T-helper 2 cell treated with Interferon-gamma antibody and Interleukin-4, amounts not matched to agents 5 μg/mL and 100 μg/mL, for 36 hours (primary cell): ENCODE measurements at regions not wholly inside any gene's neighbourhood (a gene's known extent, or its start where the extent isn't known, plus 50 kb on each side); places are given as distances from the start of the nearest gene placed in this dataset.
"Not testable (repeated sequence)": the region's sequence is repeated elsewhere in the genome, so short reads cannot be mapped to it uniquely, and the experiment has no call there.

ENCODE experiments used
- DNase-seq: peaks from one replicate; pipeline ENCODE4 v3.0.0; 2021; ENCODE audit warnings: low spot score
- H3K27ac Mint-ChIP-seq: one replicate; pipeline ENCODE4 v1.8.0; 2021; ENCODE audit warnings: mild to moderate bottlenecking, mixed read lengths
- H3K27me3 Mint-ChIP-seq: one replicate; pipeline ENCODE4 v1.8.0; 2021; ENCODE audit warnings: low read depth, mixed read lengths
- H3K36me3 Mint-ChIP-seq: one replicate; pipeline ENCODE4 v1.8.0; 2021; ENCODE audit warnings: low read depth, mixed read lengths
- H3K4me1 Mint-ChIP-seq: one replicate; pipeline ENCODE4 v1.8.0; 2021; ENCODE audit warnings: low read depth, mixed read lengths
- H3K4me3 Mint-ChIP-seq: one replicate; pipeline ENCODE4 v1.8.0; 2022; ENCODE audit warnings: mild to moderate bottlenecking, moderate library complexity, mixed read lengths
- H3K9me3 Mint-ChIP-seq: one replicate; pipeline ENCODE4 v1.8.0; 2021; ENCODE audit warnings: mixed read lengths

DNA sequence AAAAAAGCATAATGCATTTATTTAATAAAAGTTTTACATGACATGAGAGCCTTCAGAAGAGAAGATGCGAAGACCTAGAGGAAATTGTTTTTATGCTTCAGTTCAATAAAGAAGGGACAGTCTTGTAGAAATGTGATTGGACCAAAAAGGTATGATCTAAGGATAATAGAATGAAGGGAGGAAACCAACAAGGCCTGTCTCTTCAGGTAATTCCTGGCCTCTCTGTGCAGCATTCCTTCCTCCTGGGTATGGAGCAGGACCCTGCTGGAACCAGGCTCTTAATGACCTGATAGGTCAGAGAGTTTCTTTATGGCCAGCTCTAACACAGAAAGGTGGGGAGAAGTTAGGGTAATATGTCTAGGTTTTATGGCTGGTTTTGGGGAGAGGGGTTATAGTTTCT lies 162.8 kb upstream of the HEY2 start:
- Mint-ChIP-seq H3K4me3 (no peak overlapping the region), H3K27ac (no peak overlapping the region), H3K9me3 (no peaks in the 10 kb centered on the region), H3K4me1 (no peaks in the 10 kb centered on the region), H3K36me3 (no peaks in the 10 kb centered on the region), H3K27me3 (no peaks in the 10 kb centered on the region)
- DNase-seq = no peak

GRCh38 chr6:125587666-125588632 lies 161.5 kb upstream of the HEY2 start:
- DNase-seq = no peak
- H3K4me3 Mint-ChIP-seq = no peak overlapping the region
- H3K27ac Mint-ChIP-seq = no peak overlapping the region
- H3K27me3 Mint-ChIP-seq = no peaks in the 10 kb centered on the region
- no peaks in the 10 kb centered on the region for H3K4me1 Mint-ChIP-seq
- no peaks in the 10 kb centered on the region for H3K9me3 Mint-ChIP-seq
- H3K36me3 Mint-ChIP-seq = no peaks in the 10 kb centered on the region

GRCh38 chr6:125591796-125592195 lies 157.6 kb upstream of the HEY2 start:
- H3K4me3 Mint-ChIP-seq, H3K27ac Mint-ChIP-seq, H3K36me3 Mint-ChIP-seq: not testable (repeated sequence)

GRCh38 chr6:125593746-125594145 lies 155.7 kb upstream of the HEY2 start:
- H3K27me3 Mint-ChIP-seq = no peaks in the 10 kb centered on the region
- no peak overlapping the region for H3K27ac Mint-ChIP-seq
- no peaks in the 10 kb centered on the region for H3K9me3 Mint-ChIP-seq
- H3K36me3 Mint-ChIP-seq = no peaks in the 10 kb centered on the region
- no peaks in the 10 kb centered on the region for H3K4me1 Mint-ChIP-seq
- no peak for DNase-seq
- no peak overlapping the region for H3K4me3 Mint-ChIP-seq

More at GRCh38 chr6:125591796-125592195, 157.6 kb upstream of the HEY2 start:
- not testable (repeated sequence) for DNase-seq, H3K27me3 Mint-ChIP-seq, H3K9me3 Mint-ChIP-seq, H3K4me1 Mint-ChIP-seq

- Mint-ChIP-seq H3K4me1 (no peaks in the 10 kb centered on the region), H3K27ac (no peak overlapping the region), H3K27me3 (no peaks in the 10 kb centered on the region), H3K9me3 (no peaks in the 10 kb centered on the region), H3K36me3 (no peaks in the 10 kb centered on the region), H3K4me3 (no peak overlapping the region)
- no peak for DNase-seq
Observed at GRCh38 chr6:125596020-125596419, 153.4 kb upstream of the HEY2 start.

GRCh38 chr6:125597411-125598253 lies 151.8 kb upstream of the HEY2 start:
- Mint-ChIP-seq H3K4me1 (no peaks in the 10 kb centered on the region), H3K36me3 (no peaks in the 10 kb centered on the region), H3K27ac (no peak overlapping the region), H3K9me3 (no peaks in the 10 kb centered on the region), H3K27me3 (no peaks in the 10 kb centered on the region), H3K4me3 (no peak overlapping the region)
- DNase-seq = no peak

DNA sequence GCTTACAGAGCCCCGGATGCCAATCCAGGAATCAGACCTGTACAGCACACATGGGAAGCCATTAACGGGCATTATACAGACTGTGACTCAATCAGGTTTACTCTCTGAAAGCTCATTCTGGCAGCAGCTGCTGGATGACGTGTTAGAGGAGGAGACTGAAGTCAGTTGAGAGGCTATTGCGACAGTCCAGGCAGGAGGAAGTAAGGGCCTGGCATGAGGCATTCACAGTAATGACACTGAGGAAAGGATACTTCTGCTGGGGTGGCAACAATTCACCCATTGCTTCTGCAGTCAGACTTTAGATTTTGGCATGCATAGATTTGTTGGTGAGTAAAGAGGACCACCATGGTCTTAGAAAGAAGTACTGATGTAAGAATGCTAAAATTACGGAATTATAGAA lies 151.0 kb upstream of the HEY2 start:
- no peaks in the 10 kb centered on the region for H3K36me3 Mint-ChIP-seq
- no peak overlapping the region for H3K27ac Mint-ChIP-seq
- no peaks in the 10 kb centered on the region for H3K4me1 Mint-ChIP-seq
- no peaks in the 10 kb centered on the region for H3K27me3 Mint-ChIP-seq
- H3K9me3 Mint-ChIP-seq = no peaks in the 10 kb centered on the region
- H3K4me3 Mint-ChIP-seq = no peak overlapping the region
- DNase-seq = no peak

DNA sequence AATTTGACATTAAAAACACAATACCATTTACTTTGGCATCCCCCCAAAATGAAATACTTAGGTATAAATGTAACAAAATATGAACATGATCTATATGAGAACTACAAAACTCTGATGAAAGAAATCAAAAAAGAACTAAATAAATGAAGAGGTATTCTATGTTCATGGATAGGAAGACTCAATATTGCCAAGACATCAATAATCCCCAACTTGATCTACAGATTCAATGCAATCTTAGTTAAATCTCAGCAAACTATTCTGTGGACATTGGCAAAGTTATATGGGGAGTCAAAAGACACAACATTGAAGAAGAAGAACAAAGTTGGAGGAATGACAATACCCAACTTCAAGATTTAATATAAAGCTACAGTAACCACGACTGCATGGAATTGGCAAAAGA lies 145.2 kb upstream of the HEY2 start:
- H3K27me3 Mint-ChIP-seq = no peaks in the 10 kb centered on the region
- H3K9me3 Mint-ChIP-seq = no peaks in the 10 kb centered on the region
- no peak for DNase-seq
- no peaks in the 10 kb centered on the region for H3K36me3 Mint-ChIP-seq
- no peaks in the 10 kb centered on the region for H3K4me1 Mint-ChIP-seq
- H3K4me3 Mint-ChIP-seq = no peak overlapping the region
- no peak overlapping the region for H3K27ac Mint-ChIP-seq

GRCh38 chr6:125611573-125612344 lies 137.7 kb upstream of the HEY2 start:
- no peaks in the 10 kb centered on the region for H3K4me1 Mint-ChIP-seq

DNA sequence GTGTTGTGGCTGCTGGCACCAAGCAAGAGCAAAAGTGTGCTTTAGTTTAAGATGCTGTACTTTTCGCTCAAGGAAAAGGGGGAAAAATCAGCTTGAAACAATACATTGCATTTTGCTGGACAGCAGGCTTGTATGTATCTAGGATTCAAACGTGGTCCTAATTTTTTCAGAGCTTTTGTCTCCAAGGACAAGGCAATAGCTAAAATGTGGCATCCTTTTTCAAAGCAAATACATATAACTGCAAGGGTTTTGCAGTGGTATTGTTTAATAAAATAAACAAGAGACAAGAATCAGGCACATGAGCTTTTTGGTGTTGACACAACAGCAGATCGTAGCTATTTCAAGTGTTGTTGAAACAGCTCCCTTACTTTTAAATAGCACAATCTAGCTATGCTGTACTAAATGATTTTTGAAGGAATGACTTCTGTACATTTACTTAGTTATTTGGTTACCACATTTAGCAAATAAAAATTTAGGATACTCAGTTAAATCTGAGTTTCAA lies 137.0 kb upstream of the HEY2 start:
- Mint-ChIP-seq H3K27ac (no peak overlapping the region), H3K9me3 (no peaks in the 10 kb centered on the region), H3K36me3 (no peaks in the 10 kb centered on the region), H3K4me3 (no peak overlapping the region), H3K27me3 (peaks cover 3% of the 10 kb centered on the region), H3K4me1 (no peaks in the 10 kb centered on the region)
- no peak for DNase-seq

More at GRCh38 chr6:125611573-125612344, 137.7 kb upstream of the HEY2 start:
- peaks cover 3% of the 10 kb centered on the region for H3K27me3 Mint-ChIP-seq
- no peak for DNase-seq
- no peak overlapping the region for H3K27ac Mint-ChIP-seq
- H3K9me3 Mint-ChIP-seq = no peaks in the 10 kb centered on the region
- no peak overlapping the region for H3K4me3 Mint-ChIP-seq
- H3K36me3 Mint-ChIP-seq = no peaks in the 10 kb centered on the region

GRCh38 chr6:125618629-125619028 lies 130.8 kb upstream of the HEY2 start:
- no peaks in the 10 kb centered on the region for H3K36me3 Mint-ChIP-seq
- no peak overlapping the region for H3K27ac Mint-ChIP-seq
- H3K27me3 Mint-ChIP-seq = peaks cover under 1% of the 10 kb centered on the region
- no peak for DNase-seq
- H3K9me3 Mint-ChIP-seq = no peaks in the 10 kb centered on the region
- no peaks in the 10 kb centered on the region for H3K4me1 Mint-ChIP-seq
- H3K4me3 Mint-ChIP-seq = no peak overlapping the region

DNA sequence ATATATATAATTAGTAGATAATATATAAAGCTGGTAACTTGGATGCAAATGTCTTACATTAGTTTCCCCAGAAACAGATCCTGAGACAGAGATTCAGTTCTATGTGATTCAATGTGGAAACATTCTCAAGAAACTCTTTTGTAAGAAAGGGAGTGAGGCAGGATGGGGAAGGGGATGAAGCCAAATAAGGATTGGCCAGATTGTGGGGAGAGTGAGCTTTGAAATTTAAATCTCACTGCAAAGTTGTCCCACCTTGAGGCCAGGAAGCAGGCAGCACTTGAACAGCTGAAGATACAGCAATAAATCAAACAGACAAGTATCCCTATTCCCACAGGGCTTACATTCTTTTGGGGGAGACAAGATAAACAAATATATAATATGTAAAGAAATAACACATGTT lies 126.3 kb upstream of the HEY2 start:
- Mint-ChIP-seq H3K27me3 (peaks cover 5% of the 10 kb centered on the region), H3K36me3 (no peaks in the 10 kb centered on the region)
- no peak for DNase-seq

GRCh38 chr6:125631165-125631564 lies 118.3 kb upstream of the HEY2 start:
- Mint-ChIP-seq H3K4me3 (no peak overlapping the region), H3K9me3 (no peaks in the 10 kb centered on the region), H3K27ac (no peak overlapping the region), H3K4me1 (no peaks in the 10 kb centered on the region), H3K27me3 (peaks cover 5% of the 10 kb centered on the region), H3K36me3 (no peaks in the 10 kb centered on the region)
- DNase-seq = no peak

More for the DNA sequence above, 126.3 kb upstream of the HEY2 start:
- Mint-ChIP-seq H3K4me1 (no peaks in the 10 kb centered on the region), H3K27ac (no peak overlapping the region), H3K4me3 (no peak overlapping the region), H3K9me3 (no peaks in the 10 kb centered on the region)
